HG02981 (cell line): ENCODE measurements at regions not wholly inside any gene's neighbourhood (a gene's known extent, or its start where the extent isn't known, plus 50 kb on each side); places are given as distances from the start of the nearest gene placed in this dataset.
"Not testable (repeated sequence)": the region's sequence is repeated elsewhere in the genome, so short reads cannot be mapped to it uniquely, and the experiment has no call there.

ENCODE experiments used
- ATAC-seq: cut with Tn5 transposase; IDR thresholded peaks from one replicate; pipeline ENCODE4 v1.9.1; 2021; ENCODE audit warnings: mild to moderate bottlenecking, moderate library complexity; ENCODE audit not compliant: unreplicated experiment

GRCh38 chr4:53699310-53699709, 108.0 kb upstream of the LNX1 start:
- ATAC-seq: not testable (repeated sequence)

- no peak for ATAC-seq
Measured at GRCh38 chr4:53697016-53697685, 105.9 kb upstream of the LNX1 start.

GRCh38 chr4:53695540-53696463, 104.5 kb upstream of the LNX1 start:
- ATAC-seq: peak; percentile 74

- ATAC-seq: no peak
Measured at GRCh38 chr4:53694666-53695065, 103.4 kb upstream of the LNX1 start.

GRCh38 chr4:53693909-53694308, 102.6 kb upstream of the LNX1 start:
- no peak for ATAC-seq

- no peak for ATAC-seq
Measured at GRCh38 chr4:53693408-53693807, 102.1 kb upstream of the LNX1 start.

- peak; percentile 82 for ATAC-seq
Measured at GRCh38 chr4:53688186-53688790, 97.0 kb upstream of the LNX1 start.

GRCh38 chr4:53686521-53686920, 95.2 kb upstream of the LNX1 start:
- ATAC-seq: no peak

- no peak for ATAC-seq
Measured at GRCh38 chr4:53684136-53685130, 93.1 kb upstream of the LNX1 start.

- ATAC-seq: no peak
Measured at GRCh38 chr4:53682908-53683307, 91.6 kb upstream of the LNX1 start.

GRCh38 chr4:53682196-53682595, 90.9 kb upstream of the LNX1 start:
- no peak for ATAC-seq

- ATAC-seq: no peak
Measured at GRCh38 chr4:53680598-53680997, 89.3 kb upstream of the LNX1 start.

- ATAC-seq: no peak
Measured at GRCh38 chr4:53680168-53680567, 88.9 kb upstream of the LNX1 start.

GRCh38 chr4:53676402-53676871, 85.2 kb upstream of the LNX1 start:
- no peak for ATAC-seq

GRCh38 chr4:53674903-53675302, 83.6 kb upstream of the LNX1 start:
- ATAC-seq: no peak

- ATAC-seq: no peak
Measured at GRCh38 chr4:53672873-53673272, 81.6 kb upstream of the LNX1 start.

- no peak for ATAC-seq
Measured at GRCh38 chr4:53671757-53672156, 80.5 kb upstream of the LNX1 start.

GRCh38 chr4:53659737-53660136, 68.5 kb upstream of the LNX1 start:
- ATAC-seq: no peak

- no peak for ATAC-seq
Measured at GRCh38 chr4:53659112-53659511, 67.8 kb upstream of the LNX1 start.

GRCh38 chr4:53658029-53658428, 66.7 kb upstream of the LNX1 start:
- ATAC-seq: no peak
